ENCODE measurements at regions not wholly inside any gene's neighbourhood (a gene's known extent, or its start where the extent isn't known, plus 50 kb on each side); places are given as distances from the start of the nearest gene placed in this dataset.

DNA sequence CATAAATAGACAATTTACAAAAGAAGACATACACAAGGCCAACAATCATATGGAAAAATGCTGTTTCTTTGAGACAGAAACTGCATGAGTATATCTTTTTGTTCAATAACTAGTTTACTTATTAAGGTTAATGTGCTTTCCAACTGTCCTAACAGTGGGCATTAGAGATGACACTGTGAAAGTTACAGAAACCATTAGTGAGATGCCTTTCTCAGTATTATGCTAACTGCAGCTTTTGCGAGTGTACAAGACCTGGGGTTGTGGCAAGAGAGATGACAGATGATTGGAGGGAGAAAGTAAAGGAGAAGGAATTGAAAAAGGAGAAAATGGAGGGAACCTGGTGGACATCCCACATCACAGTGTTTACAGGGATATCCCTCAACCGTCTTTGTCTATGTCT is 640.5 kb downstream of the ZPLD1 start:
- DNase-seq = no peak

GRCh38 chr3:103077910-103078309 is 643.1 kb downstream of the ZPLD1 start:
- no peak for DNase-seq

DNA sequence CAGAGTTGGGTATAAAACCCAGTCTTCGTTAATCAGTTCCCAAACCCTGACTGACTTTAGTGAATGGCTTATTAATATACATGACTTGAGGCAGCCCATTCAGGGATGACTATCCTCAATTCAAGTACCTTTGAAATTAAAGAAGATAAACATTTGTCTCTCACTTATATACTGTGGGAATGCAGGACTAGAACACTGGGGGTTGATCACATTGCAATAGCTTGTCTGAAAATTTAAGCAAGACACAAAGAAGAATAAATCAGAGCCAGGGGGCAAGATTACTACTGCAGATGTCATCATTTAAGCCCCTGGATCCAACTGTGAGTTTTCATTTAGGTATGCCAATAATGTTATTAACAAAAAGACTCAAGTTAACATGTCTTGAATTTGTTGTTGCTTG is 647.7 kb downstream of the ZPLD1 start:
- no peak for DNase-seq

GRCh38 chr3:103083848-103084631 is 649.2 kb downstream of the ZPLD1 start:
- DNase-seq = no peak

DNA sequence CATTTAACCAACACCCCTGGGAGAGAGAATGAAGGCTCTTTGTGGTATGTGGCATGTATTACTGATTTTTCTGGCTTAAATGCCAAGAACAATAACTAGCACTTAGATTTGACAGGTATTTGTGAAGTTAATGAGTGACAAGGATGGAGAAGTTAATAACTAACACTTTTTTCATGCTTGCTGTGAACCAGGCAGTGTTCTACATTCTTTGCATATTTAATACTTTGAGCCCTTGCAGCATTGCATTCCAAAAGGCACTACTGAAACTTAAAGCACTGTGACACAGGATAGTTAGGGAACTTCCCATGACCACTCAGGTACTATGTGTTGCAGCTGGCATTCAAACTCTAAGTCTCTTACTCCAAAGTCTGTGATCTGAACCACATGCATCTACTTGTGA is 650.6 kb downstream of the ZPLD1 start:
- DNase-seq = no peak

GRCh38 chr3:103089758-103090157 is 654.9 kb downstream of the ZPLD1 start:
- no peak for DNase-seq

GRCh38 chr3:103105206-103105605 is 670.4 kb downstream of the ZPLD1 start:
- no peak for DNase-seq

DNA sequence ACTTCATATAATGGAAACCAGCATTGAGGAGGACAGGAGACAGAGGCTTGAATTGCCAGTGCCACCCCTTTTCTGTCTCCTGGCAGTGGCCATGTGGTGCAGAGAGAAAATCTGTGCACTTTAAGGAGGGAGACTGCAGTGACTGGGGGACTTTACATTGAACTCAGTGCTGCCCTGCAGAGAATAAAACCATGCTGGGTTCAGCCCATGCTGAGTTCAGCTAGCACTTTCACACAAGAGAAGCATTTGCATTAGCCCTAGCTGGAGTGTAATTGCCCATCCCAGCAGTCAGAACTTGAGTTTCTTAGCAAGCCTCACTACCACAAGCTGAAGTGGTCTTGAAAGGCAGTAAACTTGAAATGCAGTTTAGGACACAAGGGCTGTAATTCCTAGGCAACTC is 677.5 kb downstream of the ZPLD1 start:
- DNase-seq = no peak

DNA sequence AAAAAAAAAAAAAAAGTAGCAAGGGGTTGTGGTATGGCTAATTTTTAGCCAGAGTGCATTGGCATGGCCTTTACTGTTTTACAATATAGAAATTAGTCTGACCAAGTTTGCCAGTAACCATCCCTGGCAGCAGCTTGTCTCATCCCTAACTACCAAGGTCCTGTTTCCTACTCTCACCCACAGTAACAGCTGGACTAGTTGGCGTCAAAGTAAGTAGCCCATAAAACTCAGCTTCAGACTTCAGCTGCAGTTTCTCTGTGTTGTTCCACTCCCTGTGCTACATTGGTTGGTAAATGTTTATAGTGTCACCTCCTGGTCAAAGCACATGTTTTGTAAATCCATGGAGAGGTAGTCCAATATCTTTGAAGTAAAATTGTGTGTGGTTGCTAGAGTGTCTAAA is 691.3 kb downstream of the ZPLD1 start:
- no peak for DNase-seq

GRCh38 chr3:103127098-103127630 is 692.3 kb downstream of the ZPLD1 start:
- no peak for DNase-seq

DNA sequence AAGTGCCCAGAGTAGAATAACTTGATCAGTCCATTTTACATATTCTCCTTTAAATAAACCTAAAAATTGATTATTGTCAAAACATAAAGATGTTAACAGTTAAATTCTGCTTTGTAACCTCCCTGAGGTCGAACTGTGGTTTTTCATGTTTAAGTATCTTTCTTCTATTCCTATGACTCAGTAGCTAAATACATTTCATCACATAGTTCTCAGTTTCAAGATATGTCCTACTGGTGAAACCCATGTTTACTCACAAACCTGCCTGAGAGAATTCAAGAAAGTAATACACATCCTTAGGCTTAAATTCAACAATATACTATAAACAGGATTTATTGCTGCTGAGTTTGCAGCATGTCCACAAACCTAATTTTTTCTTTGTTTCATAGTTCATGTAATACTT is 692.9 kb downstream of the ZPLD1 start:
- peak; percentile 52 for DNase-seq

DNA sequence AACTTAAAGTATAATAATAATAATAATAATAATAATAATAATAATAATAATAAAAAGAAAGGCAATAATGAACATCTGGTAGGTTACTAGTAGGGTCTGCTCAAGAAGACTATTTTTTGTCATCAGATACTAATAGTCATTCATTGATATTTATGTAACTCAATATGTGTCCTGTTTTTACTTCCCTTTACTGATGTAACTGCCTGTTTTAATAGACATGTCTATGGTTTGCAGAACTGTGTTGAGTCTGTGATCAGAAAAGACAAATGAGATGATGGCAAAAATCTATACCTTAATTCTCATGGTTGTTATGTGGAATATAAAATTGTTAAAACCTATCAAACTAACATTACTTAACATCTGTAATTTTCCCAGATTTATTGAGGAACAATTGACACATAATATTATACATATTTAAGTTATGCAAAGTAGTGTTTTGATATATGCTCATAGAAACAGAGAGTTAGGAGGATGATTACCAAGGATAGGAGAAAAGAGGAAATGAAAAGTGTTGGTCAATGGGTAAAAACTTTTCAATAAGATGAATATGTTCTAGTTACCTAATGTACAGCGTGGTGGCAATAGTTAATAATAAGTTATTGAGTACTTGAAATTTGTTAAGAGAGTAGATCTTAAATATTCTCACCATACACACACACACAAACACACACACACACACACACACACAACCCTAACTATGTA is 699.4 kb downstream of the ZPLD1 start:
- DNase-seq = no peak

- DNase-seq = no peak
Measured at GRCh38 chr3:103136621-103137020, 701.8 kb downstream of the ZPLD1 start.

DNA sequence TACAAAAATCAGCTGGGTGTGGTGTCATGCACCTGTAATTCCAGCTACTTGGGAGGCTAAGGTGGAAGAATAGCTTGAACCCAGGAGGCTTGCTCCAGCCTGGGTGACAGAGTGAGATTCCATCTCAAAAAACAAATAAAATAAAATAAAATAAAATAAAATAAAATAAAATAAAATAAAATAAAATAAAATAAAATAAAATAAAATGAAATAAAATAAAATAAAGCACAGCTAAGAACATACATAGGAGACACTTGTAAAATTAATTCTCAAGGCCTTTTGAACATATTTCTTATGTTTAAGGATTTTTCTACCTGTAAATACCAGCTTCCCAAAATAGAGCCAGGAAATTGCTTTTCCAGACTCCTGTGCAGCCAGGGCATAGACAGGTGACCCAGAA is 703.0 kb downstream of the ZPLD1 start:
- no peak for DNase-seq

DNA sequence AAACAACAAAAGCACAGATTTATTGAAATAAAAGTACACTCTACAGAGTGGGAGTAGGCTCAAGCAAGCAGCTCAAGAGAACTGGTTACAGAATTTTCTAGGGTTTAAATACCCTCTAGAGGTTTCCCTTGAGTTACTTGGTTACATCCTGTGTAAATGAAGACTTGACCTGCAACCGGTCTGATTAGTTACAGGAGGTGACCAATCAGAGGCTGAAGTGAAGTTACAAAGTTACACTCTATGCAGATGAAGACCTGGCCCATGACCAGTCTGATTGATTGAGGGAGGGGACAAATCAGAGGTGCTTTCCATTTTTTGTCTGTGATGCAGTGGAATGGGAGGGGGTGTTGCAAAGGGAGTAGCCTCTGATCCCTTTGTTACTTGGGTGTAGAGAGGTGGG is 723.4 kb downstream of the ZPLD1 start:
- DNase-seq = no peak

DNA sequence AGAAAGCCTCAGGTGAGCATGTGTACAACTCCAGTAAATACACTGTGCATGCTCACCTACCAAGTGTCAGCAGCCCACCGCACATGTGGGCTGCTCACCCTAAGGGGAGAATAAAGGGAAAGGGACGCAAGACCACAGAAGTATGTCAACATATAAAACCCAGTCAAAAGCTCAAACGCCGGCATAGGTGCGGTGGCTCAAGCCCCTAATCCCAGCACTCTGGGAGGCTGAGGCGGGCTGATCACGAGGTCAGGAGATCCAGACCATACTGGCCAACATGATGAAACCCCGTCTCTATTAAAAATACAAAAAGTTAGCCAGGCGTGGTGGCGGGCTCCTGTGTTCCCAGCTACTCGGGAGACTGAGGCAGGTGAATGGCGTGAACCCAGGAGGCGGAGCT is 732.1 kb downstream of the ZPLD1 start:
- DNase-seq = no peak

DNA sequence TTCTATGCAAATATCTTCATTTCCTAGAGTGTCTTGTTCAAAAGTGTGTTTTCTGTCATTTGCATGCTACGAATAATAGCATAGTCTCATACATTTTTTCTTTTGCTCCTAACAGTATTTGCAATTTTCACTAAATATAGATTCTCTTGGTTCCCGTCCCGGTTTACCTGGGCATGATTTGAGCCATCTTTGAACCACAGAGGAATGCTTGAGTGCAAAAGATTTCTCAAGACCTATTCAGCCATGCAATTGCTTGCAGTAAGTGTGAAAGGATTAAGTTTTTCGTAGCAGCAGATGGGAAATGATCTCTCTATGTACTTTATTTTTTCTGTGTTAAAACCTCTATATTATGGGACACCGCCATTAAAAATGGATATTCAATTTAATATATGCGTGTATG is 733.0 kb downstream of the ZPLD1 start:
- no peak for DNase-seq

DNA sequence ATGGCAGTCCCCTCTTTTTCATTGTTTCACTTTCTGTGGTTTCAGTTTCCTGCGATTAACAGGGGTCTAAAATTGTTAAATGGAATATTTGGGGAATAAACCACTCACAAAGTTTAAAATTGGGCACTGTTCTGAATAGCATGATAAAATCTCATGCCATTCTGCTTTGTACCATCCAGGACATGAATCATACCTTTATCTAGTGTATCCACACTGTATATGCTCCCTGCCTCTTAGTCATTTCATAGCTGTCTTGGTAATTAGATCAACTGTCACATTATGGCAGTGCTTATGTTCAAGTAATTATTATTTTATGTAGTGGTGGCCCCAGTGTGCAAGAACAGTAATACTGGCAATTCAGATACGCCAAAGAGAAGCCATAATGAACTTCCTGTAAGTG is 734.5 kb downstream of the ZPLD1 start:
- DNase-seq = no peak

- DNase-seq = no peak
Measured at GRCh38 chr3:103170651-103171050, 735.8 kb downstream of the ZPLD1 start.

DNA sequence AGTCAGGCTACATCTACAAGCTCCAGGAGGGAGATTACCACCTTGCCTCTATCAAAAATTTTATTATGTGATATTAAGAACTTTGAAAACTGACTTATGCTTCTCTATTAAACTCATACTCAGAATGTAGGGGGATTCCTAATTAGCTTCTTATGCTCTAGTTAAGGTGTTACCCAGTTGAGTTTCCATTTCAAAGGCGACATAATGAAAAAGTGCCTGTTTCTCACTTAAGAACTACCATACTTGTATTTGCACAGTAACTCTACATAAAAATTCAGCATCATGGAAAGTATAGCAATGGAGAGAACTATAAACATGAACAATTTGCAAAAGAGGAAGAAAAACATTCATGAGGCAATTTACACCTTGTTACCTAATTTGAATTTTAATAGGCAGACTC is 739.1 kb downstream of the ZPLD1 start:
- no peak for DNase-seq

DNA sequence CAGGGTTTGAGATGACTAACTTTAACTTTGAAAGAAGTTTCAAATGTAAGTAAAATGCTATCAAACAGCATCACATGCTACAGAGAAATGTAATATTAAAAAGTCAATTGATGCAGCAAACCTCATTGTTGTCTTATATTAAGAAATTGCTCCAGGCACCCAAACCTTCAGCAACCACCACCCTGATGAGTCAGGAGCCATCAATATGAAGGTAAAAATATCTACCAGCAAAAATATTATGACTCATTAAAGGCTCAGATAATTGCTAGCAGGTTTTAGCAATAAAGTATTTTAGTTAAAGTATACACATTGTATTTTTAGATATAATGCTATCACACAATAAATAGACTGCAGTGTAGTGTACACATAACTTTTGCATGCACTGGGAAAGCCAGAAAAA is 746.3 kb downstream of the ZPLD1 start:
- DNase-seq = no peak

GRCh38 chr3:103184772-103185171 is 750.0 kb downstream of the ZPLD1 start:
- DNase-seq = no peak

- DNase-seq = no peak
Measured at GRCh38 chr3:103189941-103190340, 755.1 kb downstream of the ZPLD1 start.

DNA sequence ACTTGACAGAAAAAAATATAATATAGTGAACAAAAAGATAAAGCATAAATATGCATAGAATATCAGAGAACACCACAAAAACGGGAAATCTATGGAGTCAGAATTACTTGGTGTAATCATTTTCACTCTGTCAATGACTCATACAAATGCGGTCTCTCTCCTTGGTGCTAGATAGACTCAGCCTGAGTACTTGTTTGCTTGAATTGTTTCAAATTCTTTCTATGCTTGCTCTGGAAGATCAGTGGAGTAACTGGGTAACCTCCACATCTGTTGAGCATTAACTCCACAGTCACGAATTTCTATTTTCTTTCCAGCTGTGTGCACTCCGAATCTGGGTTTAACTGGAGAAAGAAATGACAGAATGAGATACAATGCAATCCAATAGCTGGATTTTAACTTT is 760.4 kb downstream of the ZPLD1 start:
- DNase-seq = no peak

DNA sequence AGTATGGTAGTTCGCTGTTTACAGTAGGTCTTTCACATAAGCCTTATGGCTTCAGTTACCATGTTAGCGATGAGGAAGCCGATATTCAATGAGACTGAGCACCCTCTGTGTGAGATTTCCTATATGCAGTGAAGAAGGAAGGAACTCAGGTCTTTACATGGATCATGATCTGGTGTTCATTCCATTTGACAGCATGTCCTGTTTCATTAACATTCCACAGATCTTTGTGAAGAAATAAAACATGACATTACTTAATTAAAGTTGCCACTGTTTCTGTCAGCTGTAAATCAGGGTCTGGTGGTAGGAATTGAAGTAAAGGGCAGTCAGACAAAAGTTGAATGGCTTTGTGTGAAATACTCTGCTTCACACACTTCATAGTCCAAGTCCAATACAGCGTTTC is 768.6 kb downstream of the ZPLD1 start:
- no peak for DNase-seq
